ENCODE measurements at regions not wholly inside any gene's neighbourhood (a gene's known extent, or its start where the extent isn't known, plus 50 kb on each side); places are given as distances from the start of the nearest gene placed in this dataset.

DNA sequence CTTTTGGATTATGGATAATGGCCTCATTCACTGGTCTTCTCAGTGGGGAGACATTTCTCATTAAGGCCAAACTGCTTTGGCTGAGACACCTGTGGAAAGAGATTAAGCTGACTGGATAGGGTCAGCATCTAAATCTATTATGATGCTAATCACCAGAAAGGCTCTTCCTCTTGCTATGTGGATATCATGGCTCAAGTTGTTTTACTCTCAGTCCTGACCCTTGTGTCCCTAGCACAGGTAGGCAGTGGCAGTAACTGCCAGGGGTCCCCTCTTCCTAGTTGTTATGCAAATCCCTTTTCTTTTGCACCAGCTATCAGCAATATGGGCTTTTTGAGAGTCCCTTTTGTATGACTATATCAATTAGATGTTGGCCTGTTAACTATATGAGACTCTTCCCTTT, 335.7 kb upstream of the PLET1 start:
- TF ChIP-seq, protein P1, sequence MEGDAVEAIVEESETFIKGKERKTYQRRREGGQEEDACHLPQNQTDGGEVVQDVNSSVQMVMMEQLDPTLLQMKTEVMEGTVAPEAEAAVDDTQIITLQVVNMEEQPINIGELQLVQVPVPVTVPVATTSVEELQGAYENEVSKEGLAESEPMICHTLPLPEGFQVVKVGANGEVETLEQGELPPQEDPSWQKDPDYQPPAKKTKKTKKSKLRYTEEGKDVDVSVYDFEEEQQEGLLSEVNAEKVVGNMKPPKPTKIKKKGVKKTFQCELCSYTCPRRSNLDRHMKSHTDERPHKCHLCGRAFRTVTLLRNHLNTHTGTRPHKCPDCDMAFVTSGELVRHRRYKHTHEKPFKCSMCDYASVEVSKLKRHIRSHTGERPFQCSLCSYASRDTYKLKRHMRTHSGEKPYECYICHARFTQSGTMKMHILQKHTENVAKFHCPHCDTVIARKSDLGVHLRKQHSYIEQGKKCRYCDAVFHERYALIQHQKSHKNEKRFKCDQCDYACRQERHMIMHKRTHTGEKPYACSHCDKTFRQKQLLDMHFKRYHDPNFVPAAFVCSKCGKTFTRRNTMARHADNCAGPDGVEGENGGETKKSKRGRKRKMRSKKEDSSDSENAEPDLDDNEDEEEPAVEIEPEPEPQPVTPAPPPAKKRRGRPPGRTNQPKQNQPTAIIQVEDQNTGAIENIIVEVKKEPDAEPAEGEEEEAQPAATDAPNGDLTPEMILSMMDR (IDR thresholded peaks at IDR 0.05; ENCODE audit: unreplicated experiment): no peak
- Mint-ChIP-seq H3K9me3 (peaks cover 11% of the 10 kb centered on the region), H3K4me3 (no peak overlapping the region), H3K27me3 (ENCODE audit: low read depth) (no peaks in the 10 kb centered on the region), H3K4me1 (peaks cover 11% of the 10 kb centered on the region), H3K27ac (no peak overlapping the region), H3K36me3 (no peaks in the 10 kb centered on the region)
- DNase-seq (ENCODE audit: low spot score in 2 of 2, unreplicated experiment in 2 of 2): no peak

DNA sequence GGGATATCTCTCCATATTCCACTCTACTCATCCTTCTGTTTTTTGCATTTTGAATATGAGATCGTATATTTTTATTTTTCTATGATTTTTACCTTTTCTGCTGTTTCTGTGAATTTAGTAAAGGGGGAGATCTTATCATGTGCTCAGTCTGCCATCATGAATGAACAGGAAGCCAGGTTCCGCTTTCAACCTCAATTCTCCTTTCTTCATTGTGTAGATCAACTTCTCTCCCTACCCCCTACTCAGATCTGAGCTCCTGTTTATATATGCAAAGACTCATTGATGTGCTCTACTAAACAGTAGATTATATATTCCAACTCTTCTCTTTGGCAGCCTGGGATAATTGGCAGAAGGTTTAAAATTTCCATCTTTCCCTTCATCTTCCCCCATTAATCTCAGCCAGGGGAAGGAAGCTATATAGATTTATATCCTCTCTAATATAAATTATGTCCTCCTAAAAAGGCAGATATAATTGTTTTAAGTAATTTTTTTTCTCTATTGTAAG, 336.7 kb upstream of the PLET1 start:
- Mint-ChIP-seq H3K9me3 (peaks cover 11% of the 10 kb centered on the region), H3K4me3 (no peak overlapping the region), H3K4me1 (peaks cover 10% of the 10 kb centered on the region), H3K27me3 (ENCODE audit: low read depth) (no peaks in the 10 kb centered on the region), H3K27ac (no peak overlapping the region), H3K36me3 (no peaks in the 10 kb centered on the region)
- DNase-seq (ENCODE audit: low spot score in 2 of 2, unreplicated experiment in 2 of 2): no peak
- TF ChIP-seq, protein P1 (IDR thresholded peaks at IDR 0.05; ENCODE audit: unreplicated experiment): no peak

DNA sequence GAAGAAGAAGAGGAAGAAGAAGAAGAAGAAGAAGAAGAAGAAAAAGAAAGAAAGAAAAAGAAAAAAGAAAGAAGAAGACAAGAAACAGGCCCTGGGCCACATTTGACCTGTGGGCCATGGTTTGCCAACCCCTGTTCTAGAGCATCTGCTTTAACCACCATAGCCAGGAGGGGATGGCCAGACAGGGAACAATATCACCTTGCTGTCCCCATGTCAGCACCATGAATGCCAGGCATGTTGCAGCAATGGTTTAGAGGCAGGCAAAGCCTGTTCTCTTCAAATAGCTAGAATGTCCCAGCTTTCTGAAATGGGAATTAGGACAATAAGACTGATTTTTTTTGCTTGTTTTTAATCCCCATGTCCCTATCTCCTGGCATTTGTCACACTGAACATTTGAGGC, 338.6 kb upstream of the PLET1 start:
- Mint-ChIP-seq H3K36me3 (no peaks in the 10 kb centered on the region), H3K4me3 (no peak overlapping the region), H3K9me3 (peaks cover 9% of the 10 kb centered on the region), H3K27ac (no peak overlapping the region), H3K27me3 (ENCODE audit: low read depth) (no peaks in the 10 kb centered on the region), H3K4me1 (peaks cover 24% of the 10 kb centered on the region)
- no peak for DNase-seq (ENCODE audit: low spot score in 2 of 2, unreplicated experiment in 2 of 2)
- TF ChIP-seq, protein P1 (IDR thresholded peaks at IDR 0.05; ENCODE audit: unreplicated experiment): no peak

DNA sequence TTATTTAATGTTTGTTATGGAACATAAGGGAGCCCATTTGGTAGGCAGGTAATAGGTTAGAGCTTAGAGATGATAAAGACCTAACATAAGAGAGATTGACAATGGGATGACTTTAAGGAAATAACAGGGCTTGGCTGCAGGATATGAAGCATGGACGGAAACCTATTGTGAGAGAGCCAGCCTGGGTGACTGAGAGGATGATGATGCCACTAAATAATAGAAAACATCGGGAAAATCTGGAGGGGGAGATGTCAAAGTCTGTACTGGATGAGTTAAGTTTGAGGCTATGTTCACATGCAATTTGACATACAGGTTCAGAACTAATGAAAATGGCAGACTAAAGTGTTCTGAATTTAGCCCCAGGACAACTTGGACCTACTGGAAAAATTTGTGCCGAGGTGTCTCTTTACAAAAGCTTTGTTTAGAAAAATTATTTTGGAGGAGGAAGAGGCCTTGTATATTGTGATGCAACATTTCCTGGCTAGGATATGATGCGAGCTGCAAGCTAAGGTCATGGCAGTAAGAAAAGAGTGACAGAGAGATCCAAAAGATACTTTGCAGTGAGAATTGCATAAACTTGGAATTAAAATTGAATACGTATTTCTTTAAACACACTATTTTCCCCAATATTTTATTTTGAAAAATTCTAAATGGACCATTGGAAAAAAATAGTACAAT, 339.3 kb upstream of the PLET1 start:
- H3K4me1 Mint-ChIP-seq: peaks cover 31% of the 10 kb centered on the region
- no peak for DNase-seq (ENCODE audit: low spot score in 2 of 2, unreplicated experiment in 2 of 2)
- H3K36me3 Mint-ChIP-seq: no peaks in the 10 kb centered on the region
- H3K27ac Mint-ChIP-seq: no peak overlapping the region
- no peaks in the 10 kb centered on the region for H3K27me3 Mint-ChIP-seq (ENCODE audit: low read depth)
- H3K9me3 Mint-ChIP-seq: peaks cover 2% of the 10 kb centered on the region
- TF ChIP-seq, protein P1 (IDR thresholded peaks at IDR 0.05; ENCODE audit: unreplicated experiment): no peak
- no peak overlapping the region for H3K4me3 Mint-ChIP-seq

DNA sequence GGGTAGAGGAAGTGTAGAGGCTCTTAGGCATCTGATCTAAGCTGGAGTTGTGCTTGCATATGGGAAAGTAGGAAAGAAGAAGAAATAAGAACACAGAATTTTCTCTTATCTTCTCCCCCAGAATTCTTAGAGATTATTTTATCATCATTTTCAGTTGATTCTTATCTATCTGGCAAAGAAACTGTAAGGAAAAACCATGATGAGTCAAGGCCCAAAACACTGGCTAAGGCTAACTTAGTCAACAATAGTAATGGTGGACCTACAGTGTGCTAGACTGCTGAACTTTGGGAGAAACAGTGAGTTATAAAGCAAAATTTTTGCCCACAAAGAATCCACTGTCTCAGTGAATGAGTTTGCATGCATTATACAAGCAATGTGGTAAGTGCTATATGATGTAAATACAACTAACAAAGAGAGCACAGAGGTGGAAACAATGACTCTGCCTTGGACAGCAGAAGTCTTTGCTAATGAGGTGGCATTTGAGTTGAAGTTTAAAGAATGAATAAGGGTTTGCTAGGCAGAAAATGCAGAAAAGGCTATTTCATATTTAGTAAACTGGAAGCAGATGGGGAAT, 344.5 kb upstream of the PLET1 start:
- Mint-ChIP-seq H3K36me3 (no peaks in the 10 kb centered on the region), H3K4me1 (peaks cover 76% of the 10 kb centered on the region), H3K27ac (no peak overlapping the region), H3K27me3 (ENCODE audit: low read depth) (no peaks in the 10 kb centered on the region), H3K4me3 (no peak overlapping the region), H3K9me3 (no peaks in the 10 kb centered on the region)
- no peak for DNase-seq (ENCODE audit: low spot score in 2 of 2, unreplicated experiment in 2 of 2)
- TF ChIP-seq, protein P1 (IDR thresholded peaks at IDR 0.05; ENCODE audit: unreplicated experiment): no peak

Data from mesothelial cell of epicardium (in vitro differentiated cells).